GM20431 (cell line): ENCODE measurements at regions not wholly inside any gene's neighbourhood (a gene's known extent, or its start where the extent isn't known, plus 50 kb on each side); places are given as distances from the start of the nearest gene placed in this dataset.

Experiments used
- in situ Hi-C: fragments of 300-500 bp; cut with MseI, MboI; formaldehyde crosslinking; loops from one replicate; pipeline ENCODE4 v1.15.0; 2020; ENCODE audit warnings: low sequenced_read_pairs; ENCODE audit not compliant: unreplicated experiment

GRCh38 chr6:148242180-148242579, 100.5 kb upstream of the SASH1 start:
- in situ Hi-C loops = no loop called here

- in situ Hi-C loops = no loop called here
These were observed 98.3 kb upstream of the SASH1 start for GRCh38 chr6:148244217-148244935.

- in situ Hi-C loops = no loop called here
These were observed 95.1 kb upstream of the SASH1 start for GRCh38 chr6:148247386-148248063.

- in situ Hi-C loops = no loop called here
These were observed 93.5 kb upstream of the SASH1 start for GRCh38 chr6:148249160-148249559.

- in situ Hi-C loops = no loop called here
These were observed 92.8 kb upstream of the SASH1 start for GRCh38 chr6:148249679-148250375.

- in situ Hi-C loops = no loop called here
These were observed 91.5 kb upstream of the SASH1 start for GRCh38 chr6:148250975-148251685.

- in situ Hi-C loops = no loop called here
These were observed 90.7 kb upstream of the SASH1 start for GRCh38 chr6:148251891-148252290.

- in situ Hi-C loops = no loop called here
These were observed 84.8 kb upstream of the SASH1 start for GRCh38 chr6:148257810-148258209.

- in situ Hi-C loops = no loop called here
These were observed 83.8 kb upstream of the SASH1 start for GRCh38 chr6:148258868-148259267.

- in situ Hi-C loops = no loop called here
These were observed 81.2 kb upstream of the SASH1 start for GRCh38 chr6:148261470-148261869.

GRCh38 chr6:148263010-148263409, 79.6 kb upstream of the SASH1 start:
- in situ Hi-C loops = no loop called here

GRCh38 chr6:148263961-148264360, 78.7 kb upstream of the SASH1 start:
- in situ Hi-C loops = no loop called here

- in situ Hi-C loops = no loop called here
These were observed 77.6 kb upstream of the SASH1 start for GRCh38 chr6:148265054-148265453.

- in situ Hi-C loops = no loop called here
These were observed 73.3 kb upstream of the SASH1 start for GRCh38 chr6:148269386-148269785.

GRCh38 chr6:148271711-148272439, 70.8 kb upstream of the SASH1 start:
- in situ Hi-C loops = no loop called here

- in situ Hi-C loops = no loop called here
These were observed 70.0 kb upstream of the SASH1 start for GRCh38 chr6:148272597-148272996.

GRCh38 chr6:148273962-148274752, 68.5 kb upstream of the SASH1 start:
- in situ Hi-C loops = no loop called here

GRCh38 chr6:148274809-148275208, 67.8 kb upstream of the SASH1 start:
- in situ Hi-C loops = no loop called here

- in situ Hi-C loops = no loop called here
These were observed 57.4 kb upstream of the SASH1 start for GRCh38 chr6:148285205-148285604.
